NCI-H2227 (cell line): ENCODE measurements at regions not wholly inside any gene's neighbourhood (a gene's known extent, or its start where the extent isn't known, plus 50 kb on each side); places are given as distances from the start of the nearest gene placed in this dataset.
"Not testable (repeated sequence)": the region's sequence is repeated elsewhere in the genome, so short reads cannot be mapped to it uniquely, and the experiment has no call there.

Experiments used
- DNase-seq: peaks from one replicate; lab custom pipeline; 2025; ENCODE audit not compliant: unreplicated experiment; lab: John Stamatoyannopoulos, UW

- DNase-seq = no peak
Observed at GRCh38 chr18:30713299-30713698, 329.2 kb downstream of the DSC3 start.

- no peak for DNase-seq
Observed at GRCh38 chr18:30712383-30712782, 330.2 kb downstream of the DSC3 start.

- DNase-seq = no peak
Observed at GRCh38 chr18:30709595-30709994, 332.9 kb downstream of the DSC3 start.

GRCh38 chr18:30705943-30706342, 336.6 kb downstream of the DSC3 start:
- no peak for DNase-seq

GRCh38 chr18:30698571-30698970, 344.0 kb downstream of the DSC3 start:
- no peak for DNase-seq

- DNase-seq = no peak
Observed at GRCh38 chr18:30696201-30696600, 346.3 kb downstream of the DSC3 start.

GRCh38 chr18:30694773-30695172, 347.8 kb downstream of the DSC3 start:
- DNase-seq = no peak

GRCh38 chr18:30689216-30689615, 353.3 kb downstream of the DSC3 start:
- no peak for DNase-seq

GRCh38 chr18:30687501-30687900, 355.0 kb downstream of the DSC3 start:
- no peak for DNase-seq

- no peak for DNase-seq
Observed at GRCh38 chr18:30684825-30685481, 357.6 kb downstream of the DSC3 start.

- no peak for DNase-seq
Observed at GRCh38 chr18:30683836-30684235, 358.7 kb downstream of the DSC3 start.

- DNase-seq = no peak
Observed at GRCh38 chr18:30682672-30683071, 359.9 kb downstream of the DSC3 start.

GRCh38 chr18:30679285-30679930, 363.1 kb downstream of the DSC3 start:
- no peak for DNase-seq

GRCh38 chr18:30677813-30678212, 364.7 kb downstream of the DSC3 start:
- DNase-seq = not testable (repeated sequence)

- DNase-seq = no peak
Observed at GRCh38 chr18:30676053-30676480, 366.5 kb downstream of the DSC3 start.

GRCh38 chr18:30675493-30675892, 367.0 kb downstream of the DSC3 start:
- DNase-seq = no peak

- no peak for DNase-seq
Observed at GRCh38 chr18:30675072-30675471, 367.5 kb downstream of the DSC3 start.

GRCh38 chr18:30674596-30674995, 367.9 kb downstream of the DSC3 start:
- DNase-seq = no peak

- not testable (repeated sequence) for DNase-seq
Observed at GRCh38 chr18:30672439-30672838, 370.1 kb downstream of the DSC3 start.

- no peak for DNase-seq
Observed at GRCh38 chr18:30658306-30658705, 384.2 kb downstream of the DSC3 start.

GRCh38 chr18:30652387-30652786, 390.2 kb downstream of the DSC3 start:
- DNase-seq = no peak

GRCh38 chr18:30650499-30650898, 392.0 kb downstream of the DSC3 start:
- DNase-seq = no peak

GRCh38 chr18:30644158-30644557, 398.4 kb downstream of the DSC3 start:
- DNase-seq = no peak
